ENCODE measurements at regions not wholly inside any gene's neighbourhood (a gene's known extent, or its start where the extent isn't known, plus 50 kb on each side); places are given as distances from the start of the nearest gene placed in this dataset.
"Not testable (repeated sequence)": the region's sequence is repeated elsewhere in the genome, so short reads cannot be mapped to it uniquely, and the experiment has no call there.

- no peak for DNase-seq (ENCODE audit: low read depth)
Observed at GRCh38 chr18:41131050-41131449, 824.0 kb upstream of the PIK3C3 start.

- DNase-seq (ENCODE audit: low read depth), result no peak
Observed at GRCh38 chr18:41128545-41128944, 826.5 kb upstream of the PIK3C3 start.

GRCh38 chr18:41128126-41128525, 826.9 kb upstream of the PIK3C3 start:
- DNase-seq (ENCODE audit: low read depth), result no peak

GRCh38 chr18:41126541-41127235, 828.3 kb upstream of the PIK3C3 start:
- no peak for DNase-seq (ENCODE audit: low read depth)

GRCh38 chr18:41121116-41121826, 833.8 kb upstream of the PIK3C3 start:
- no peak for DNase-seq (ENCODE audit: low read depth)

- no peak for DNase-seq (ENCODE audit: low read depth)
Observed at GRCh38 chr18:41119031-41119430, 836.0 kb upstream of the PIK3C3 start.

- DNase-seq (ENCODE audit: low read depth), result no peak
Observed at GRCh38 chr18:41113885-41114482, 841.0 kb upstream of the PIK3C3 start.

- no peak for DNase-seq (ENCODE audit: low read depth)
Observed at GRCh38 chr18:41099451-41099850, 855.6 kb upstream of the PIK3C3 start.

GRCh38 chr18:41096504-41096903, 858.5 kb upstream of the PIK3C3 start:
- no peak for DNase-seq (ENCODE audit: low read depth)

- DNase-seq (ENCODE audit: low read depth), result no peak
Observed at GRCh38 chr18:41077076-41077475, 878.0 kb upstream of the PIK3C3 start.

- no peak for DNase-seq (ENCODE audit: low read depth)
Observed at GRCh38 chr18:41075212-41075611, 879.8 kb upstream of the PIK3C3 start.

- DNase-seq (ENCODE audit: low read depth), result no peak
Observed at GRCh38 chr18:41073372-41073954, 881.6 kb upstream of the PIK3C3 start.

- no peak for DNase-seq (ENCODE audit: low read depth)
Observed at GRCh38 chr18:41072946-41073345, 882.1 kb upstream of the PIK3C3 start.

- no peak for DNase-seq (ENCODE audit: low read depth)
Observed at GRCh38 chr18:41071826-41072225, 883.2 kb upstream of the PIK3C3 start.

GRCh38 chr18:41069167-41069566, 885.9 kb upstream of the PIK3C3 start:
- no peak for DNase-seq (ENCODE audit: low read depth)

GRCh38 chr18:41064916-41065315, 890.1 kb upstream of the PIK3C3 start:
- no peak for DNase-seq (ENCODE audit: low read depth)

GRCh38 chr18:41060967-41061366, 894.1 kb upstream of the PIK3C3 start:
- DNase-seq (ENCODE audit: low read depth), result no peak

GRCh38 chr18:41059126-41059415, 896.0 kb upstream of the PIK3C3 start:
- DNase-seq (ENCODE audit: low read depth), result no peak

- no peak for DNase-seq (ENCODE audit: low read depth)
Observed at GRCh38 chr18:41058351-41059125, 896.5 kb upstream of the PIK3C3 start.

GRCh38 chr18:41052625-41053024, 902.4 kb upstream of the PIK3C3 start:
- DNase-seq (ENCODE audit: low read depth), result no peak

GRCh38 chr18:41046250-41046649, 908.8 kb upstream of the PIK3C3 start:
- not testable (repeated sequence) for DNase-seq (ENCODE audit: low read depth)

- DNase-seq (ENCODE audit: low read depth), result no peak
Observed at GRCh38 chr18:41043876-41044275, 911.2 kb upstream of the PIK3C3 start.

Data from activated T-helper 9 cell treated with anti-CD3 and anti-CD28 coated beads, Interleukin-2, amount 50 U/mL, for 16 hours (primary cell).